ENCODE measurements at regions not wholly inside any gene's neighbourhood (a gene's known extent, or its start where the extent isn't known, plus 50 kb on each side); places are given as distances from the start of the nearest gene placed in this dataset.

GRCh38 chr2:5764041-5764440, 71.9 kb downstream of the SOX11 start:
- Histone ChIP-seq H3K9me3 (ENCODE audit: low read length) (no peaks in the 10 kb centered on the region), H3K9me2 (ENCODE audit: insufficient read depth, low read length) (no peaks in the 10 kb centered on the region), H3K4me2 (ENCODE audit: low read length) (no peak overlapping the region), H4K20me1 (ENCODE audit: insufficient read depth) (no peaks in the 10 kb centered on the region), H3K36me3 (ENCODE audit: insufficient read depth, low read length) (no peaks in the 10 kb centered on the region), H3K27ac (ENCODE audit: low read length) (no peak overlapping the region), H3K4me3 (ENCODE audit: low read length) (no peak overlapping the region), H2AFZ (ENCODE audit: low read depth, low read length) (no peak overlapping the region), H3F3A (ENCODE audit: insufficient read depth, low read length, poor library complexity, severe bottlenecking) (peaks cover 6% of the 10 kb centered on the region), H3K79me2 (replicated peaks; ENCODE audit: insufficient read depth, low read length) (no peaks in the 10 kb centered on the region), H3K27me3 (ENCODE audit: insufficient read depth, low read depth, low read length) (no peaks in the 10 kb centered on the region), H3K9ac (ENCODE audit: low read length) (no peak overlapping the region)
- no peak for TF ChIP-seq RAD21 (conservative IDR thresholded peaks at IDR 0.05)
- TF ChIP-seq EP300 (conservative IDR thresholded peaks at IDR 0.05; ENCODE audit: poor library complexity, severe bottlenecking) = no peak
- TF ChIP-seq POLR2AphosphoS5 (IDR thresholded peaks at IDR 0.05) = no peak
- TF ChIP-seq MXI1 (conservative IDR thresholded peaks at IDR 0.05; ENCODE audit: poor library complexity, severe bottlenecking) = no peak
- no peak for TF ChIP-seq CTCF (IDR thresholded peaks at IDR 0.05; ENCODE audit: poor library complexity, severe bottlenecking)
- no peak for TF ChIP-seq REST (IDR thresholded peaks at IDR 0.05; ENCODE audit: borderline replicate concordance)
- no peak for TF ChIP-seq EZH2 (IDR thresholded peaks at IDR 0.05; ENCODE audit: borderline replicate concordance, insufficient read depth, low read length, poor library complexity, severe bottlenecking)
- no peak for TF ChIP-seq TAF1 (IDR thresholded peaks at IDR 0.05; ENCODE audit: low read depth)
- no peak for TF ChIP-seq SMC3 (conservative IDR thresholded peaks at IDR 0.05; ENCODE audit: poor library complexity)

GRCh38 chr2:5766056-5766455, 73.9 kb downstream of the SOX11 start:
- H3K4me3 ChIP-seq (ENCODE audit: low read length) = no peak overlapping the region
- TF ChIP-seq EZH2 (IDR thresholded peaks at IDR 0.05; ENCODE audit: borderline replicate concordance, insufficient read depth, low read length, poor library complexity, severe bottlenecking) (no peak), SMC3 (conservative IDR thresholded peaks at IDR 0.05; ENCODE audit: poor library complexity) (no peak), MXI1 (conservative IDR thresholded peaks at IDR 0.05; ENCODE audit: poor library complexity, severe bottlenecking) (no peak), REST (IDR thresholded peaks at IDR 0.05; ENCODE audit: borderline replicate concordance) (no peak), CTCF (IDR thresholded peaks at IDR 0.05; ENCODE audit: poor library complexity, severe bottlenecking) (no peak), POLR2AphosphoS5 (IDR thresholded peaks at IDR 0.05) (no peak)
- no peaks in the 10 kb centered on the region for H3K9me2 ChIP-seq (ENCODE audit: insufficient read depth, low read length)
- no peak overlapping the region for H3K4me2 ChIP-seq (ENCODE audit: low read length)
- no peaks in the 10 kb centered on the region for H4K20me1 ChIP-seq (ENCODE audit: insufficient read depth)
- no peaks in the 10 kb centered on the region for H3K27me3 ChIP-seq (ENCODE audit: insufficient read depth, low read depth, low read length)
- no peaks in the 10 kb centered on the region for H3K9me3 ChIP-seq (ENCODE audit: low read length)
- no peak overlapping the region for H3K27ac ChIP-seq (ENCODE audit: low read length)
- no peaks in the 10 kb centered on the region for H3K36me3 ChIP-seq (ENCODE audit: insufficient read depth, low read length)
- H3F3A ChIP-seq (ENCODE audit: insufficient read depth, low read length, poor library complexity, severe bottlenecking) = peaks cover 6% of the 10 kb centered on the region
- H2AFZ ChIP-seq (ENCODE audit: low read depth, low read length) = no peak overlapping the region
- no peak overlapping the region for H3K9ac ChIP-seq (ENCODE audit: low read length)
- no peaks in the 10 kb centered on the region for H3K79me2 ChIP-seq (replicated peaks; ENCODE audit: insufficient read depth, low read length)

All from neural cell (in vitro differentiated cells).